ENCODE measurements at regions not wholly inside any gene's neighbourhood (a gene's known extent, or its start where the extent isn't known, plus 50 kb on each side); places are given as distances from the start of the nearest gene placed in this dataset.

GRCh38 chr13:68232351-68233130, 1002.4 kb upstream of the PCDH9 start:
- no peak overlapping the region for H3K4me3 ChIP-seq (ENCODE audit: low read length)
- H3K27ac ChIP-seq (ENCODE audit: low read length) = no peak overlapping the region
- no peak overlapping the region for H3K4me2 ChIP-seq (ENCODE audit: low read length)
- no peaks in the 10 kb centered on the region for H3K36me3 ChIP-seq (ENCODE audit: low read depth, low read length)
- TF ChIP-seq CTCF (conservative IDR thresholded peaks at IDR 0.05; ENCODE audit: low read depth, low read length) (no peak), EZH2 (IDR thresholded peaks at IDR 0.05; ENCODE audit: low read length, unreplicated experiment) (no peak), EZH2phosphoT487 (IDR thresholded peaks at IDR 0.05; ENCODE audit: borderline replicate concordance, low read length) (no peak)
- DNase-seq = no peak
- no peaks in the 10 kb centered on the region for H3K4me1 ChIP-seq (ENCODE audit: insufficient read depth, low read length)
- no peaks in the 10 kb centered on the region for H3F3A ChIP-seq (ENCODE audit: low read length, unreplicated experiment)
- no peaks in the 10 kb centered on the region for H4K20me1 ChIP-seq (ENCODE audit: low read length)
- no peak overlapping the region for H2AFZ ChIP-seq (ENCODE audit: low read length)
- ChIA-PET CTCF (no interaction called here), POLR2A (ENCODE audit: unreplicated experiment) (no interaction called here)
- H3K79me2 ChIP-seq (ENCODE audit: low read length) = no peaks in the 10 kb centered on the region
- no peaks in the 10 kb centered on the region for H3K27me3 ChIP-seq (ENCODE audit: low read length)
- H3K9ac ChIP-seq (ENCODE audit: low read length) = no peak overlapping the region
- H3K9me2 ChIP-seq (replicated peaks; ENCODE audit: low read length) = no peaks in the 10 kb centered on the region
- H3K9me3 ChIP-seq (ENCODE audit: low read length) = no peaks in the 10 kb centered on the region
- ATAC-seq = no peak
- intact Hi-C loops (cut with micrococcal nuclease) = no loop called here
- no TSS peak for BruUV-seq (replicated peaks)

GRCh38 chr13:68214691-68215415, 984.7 kb upstream of the PCDH9 start:
- no peaks in the 10 kb centered on the region for H3K4me1 ChIP-seq (ENCODE audit: insufficient read depth, low read length)
- H2AFZ ChIP-seq (ENCODE audit: low read length) = no peak overlapping the region

More at GRCh38 chr13:68214691-68215415, 984.7 kb upstream of the PCDH9 start:
- no peaks in the 10 kb centered on the region for H3K36me3 ChIP-seq (ENCODE audit: low read depth, low read length)
- BruUV-seq (replicated peaks) = no TSS peak
- no peaks in the 10 kb centered on the region for H3F3A ChIP-seq (ENCODE audit: low read length, unreplicated experiment)
- no peaks in the 10 kb centered on the region for H3K79me2 ChIP-seq (ENCODE audit: low read length)
- ChIA-PET POLR2A (ENCODE audit: unreplicated experiment) (no interaction called here), CTCF (no interaction called here)
- no peak for TF ChIP-seq CTCF (conservative IDR thresholded peaks at IDR 0.05; ENCODE audit: low read depth, low read length)
- no peak for TF ChIP-seq EZH2phosphoT487 (IDR thresholded peaks at IDR 0.05; ENCODE audit: borderline replicate concordance, low read length)
- no peak for TF ChIP-seq EZH2 (IDR thresholded peaks at IDR 0.05; ENCODE audit: low read length, unreplicated experiment)
- no peaks in the 10 kb centered on the region for H3K9me3 ChIP-seq (ENCODE audit: low read length)
- no peak for DNase-seq
- H3K4me2 ChIP-seq (ENCODE audit: low read length) = no peak overlapping the region
- H3K9ac ChIP-seq (ENCODE audit: low read length) = no peak overlapping the region
- no peaks in the 10 kb centered on the region for H3K9me2 ChIP-seq (replicated peaks; ENCODE audit: low read length)
- no peak overlapping the region for H3K4me3 ChIP-seq (ENCODE audit: low read length)
- ATAC-seq = no peak
- no peaks in the 10 kb centered on the region for H3K27me3 ChIP-seq (ENCODE audit: low read length)
- no peaks in the 10 kb centered on the region for H4K20me1 ChIP-seq (ENCODE audit: low read length)
- intact Hi-C loops (cut with micrococcal nuclease) = no loop called here
- H3K27ac ChIP-seq (ENCODE audit: low read length) = no peak overlapping the region

Data from PC-3 (cell line).